GM23338 (cell line): ENCODE measurements at regions not wholly inside any gene's neighbourhood (a gene's known extent, or its start where the extent isn't known, plus 50 kb on each side); places are given as distances from the start of the nearest gene placed in this dataset.

Experiments
- ATAC-seq: fragments of 200-7000 bp; cut with Tn5 transposase; 3 replicates; pipeline ENCODE4 v1.9.1; 2020
- DNase-seq: peaks from one replicate; pipeline ENCODE4 v3.0.0-alpha.2; 2015; ENCODE audit warnings: low spot score
- H2AFZ ChIP-seq: fragments of 200-600 bp; sonication (generic); 2 replicates; pipeline ENCODE4 v1.8.0; 2016; ENCODE audit warnings: antibody characterized with exemption, mild to moderate bottlenecking, moderate library complexity
- H3F3A ChIP-seq: fragments of 200-600 bp; sonication (generic); replicated peaks from 2 replicates; pipeline ENCODE4 v1.8.0; 2017; ENCODE audit warnings: antibody characterized with exemption, mixed run types, low read depth
- H3K27ac ChIP-seq: fragments of 200-600 bp; sonication (generic); 2 replicates; pipeline ENCODE4 v1.6.1; 2016; ENCODE audit warnings: low read depth
- H3K27me3 ChIP-seq: fragments of 200-600 bp; sonication (generic); 2 replicates; pipeline ENCODE4 v1.8.0; 2016; ENCODE audit warnings: mild to moderate bottlenecking, mixed run types, moderate library complexity; ENCODE audit not compliant: insufficient read depth
- H3K36me3 ChIP-seq: fragments of 200-600 bp; sonication (generic); 2 replicates; pipeline ENCODE4 v1.8.0; 2016; ENCODE audit warnings: mild to moderate bottlenecking; ENCODE audit not compliant: insufficient read depth
- H3K4me1 ChIP-seq: fragments of 200-600 bp; sonication (generic); 2 replicates; pipeline ENCODE4 v1.8.0; 2016; ENCODE audit warnings: mild to moderate bottlenecking, moderate library complexity; ENCODE audit not compliant: insufficient read depth
- H3K4me2 ChIP-seq: fragments of 200-600 bp; sonication (generic); 2 replicates; pipeline ENCODE4 v1.7.1; 2017; ENCODE audit warnings: mixed run types
- H3K4me3 ChIP-seq: fragments of 200-600 bp; sonication (generic); 2 replicates; pipeline ENCODE4 v1.6.1; 2016; ENCODE audit warnings: mixed run types
- H3K79me2 ChIP-seq: fragments of 200-600 bp; sonication (generic); replicated peaks from 2 replicates; pipeline ENCODE4 v1.8.0; 2017; ENCODE audit warnings: mild to moderate bottlenecking; ENCODE audit not compliant: insufficient read depth
- H3K9me2 ChIP-seq: fragments of 200-600 bp; sonication (generic); 2 replicates; pipeline ENCODE4 v1.8.0; 2017; ENCODE audit not compliant: insufficient read depth
- H4K20me1 ChIP-seq: fragments of 200-600 bp; sonication (generic); replicated peaks from 2 replicates; pipeline ENCODE4 v1.8.0; 2017; ENCODE audit warnings: mild to moderate bottlenecking; ENCODE audit not compliant: insufficient read depth
- H3K27ac Mint-ChIP-seq: 2 replicates; pipeline ENCODE4 v1.8.0; 2020; ENCODE audit warnings: inconsistent platforms, mild to moderate bottlenecking, moderate library complexity, mixed read lengths
- H3K27me3 Mint-ChIP-seq: 3 replicates; pipeline ENCODE4 v1.8.0; 2022; ENCODE audit warnings: low read depth, mild to moderate bottlenecking, moderate library complexity, mixed read lengths, inconsistent platforms; ENCODE audit not compliant: insufficient read depth, poor library complexity
- H3K36me3 Mint-ChIP-seq: 3 replicates; pipeline ENCODE4 v1.8.0; 2021; ENCODE audit warnings: low read depth, mild to moderate bottlenecking, inconsistent platforms, moderate library complexity, mixed read lengths
- H3K4me1 Mint-ChIP-seq: 3 replicates; pipeline ENCODE4 v1.8.0; 2020; ENCODE audit warnings: mild to moderate bottlenecking, inconsistent platforms, mixed read lengths
- H3K4me3 Mint-ChIP-seq: 3 replicates; pipeline ENCODE4 v1.8.0; 2021; ENCODE audit warnings: moderate library complexity, mild to moderate bottlenecking, inconsistent platforms, mixed read lengths
- H3K9me3 Mint-ChIP-seq: 3 replicates; pipeline ENCODE4 v1.8.0; 2020; ENCODE audit warnings: moderate library complexity, mild to moderate bottlenecking, inconsistent platforms, mixed read lengths
- CREB1 ChIP-seq: fragments of 250-450 bp; sonication (Bioruptor Pico); IDR thresholded peaks from 2 replicates; pipeline ENCODE4 v1.5.0; 2020; ENCODE audit warnings: low read depth, mild to moderate bottlenecking, moderate library complexity
- CTCF ChIP-seq, 2 experiments: fragments of 200-600 bp in 1 of 2; sonication (generic) in 1 of 2; conservative IDR thresholded peaks; 2 replicates each; pipeline versions ENCODE4 v1.5.1 to v1.6.1; 2016 to 2017; ENCODE audit warnings: antibody characterized with exemption in 2 of 2, low read depth in 2 of 2, mild to moderate bottlenecking in 2 of 2, moderate library complexity in 1 of 2
- ETS1 ChIP-seq: IDR thresholded peaks from 2 replicates; pipeline ENCODE4 v1.6.1; 2016; ENCODE audit warnings: antibody characterized with exemption
- EZH2 ChIP-seq: fragments of 200-600 bp; sonication (generic); IDR thresholded peaks from one replicate; pipeline ENCODE4 v1.8.0; 2017; ENCODE audit warnings: antibody characterized with exemption, mild to moderate bottlenecking, low read depth; ENCODE audit not compliant: unreplicated experiment
- EZH2phosphoT487 ChIP-seq: fragments of 200-600 bp; sonication (generic); IDR thresholded peaks from one replicate; pipeline ENCODE4 v1.8.1; 2018; ENCODE audit warnings: antibody characterized with exemption; ENCODE audit not compliant: unreplicated experiment
- JUNB ChIP-seq: IDR thresholded peaks from one replicate; pipeline ENCODE4 v1.6.1; 2016; ENCODE audit warnings: antibody characterized with exemption; ENCODE audit not compliant: unreplicated experiment
- NANOG ChIP-seq: IDR thresholded peaks from 2 replicates; pipeline ENCODE4 v1.6.1; 2016; ENCODE audit warnings: antibody characterized with exemption, borderline replicate concordance
- POLR2AphosphoS5 ChIP-seq: IDR thresholded peaks from 2 replicates; pipeline ENCODE4 v1.6.1; 2016; ENCODE audit warnings: antibody characterized with exemption, low read depth
- REST ChIP-seq: IDR thresholded peaks from one replicate; pipeline ENCODE4 v1.6.1; 2018; ENCODE audit warnings: antibody characterized with exemption; ENCODE audit not compliant: unreplicated experiment
- STAT1 ChIP-seq: IDR thresholded peaks from one replicate; pipeline ENCODE4 v1.6.1; 2016; ENCODE audit warnings: antibody characterized with exemption; ENCODE audit not compliant: unreplicated experiment
- ZNF114 ChIP-seq: fragments of 250-450 bp; sonication (Bioruptor Pico); IDR thresholded peaks from 2 replicates; pipeline ENCODE4 v1.5.0; 2020; ENCODE audit warnings: mild to moderate bottlenecking, moderate library complexity
- ZNF331 ChIP-seq: fragments of 250-450 bp; sonication (Bioruptor Pico); IDR thresholded peaks from 2 replicates; pipeline ENCODE4 v1.5.0; 2020; ENCODE audit warnings: low read depth, mild to moderate bottlenecking, moderate library complexity
- ZNF462 ChIP-seq: fragments of 250-450 bp; sonication (Bioruptor Pico); IDR thresholded peaks from 2 replicates; pipeline ENCODE4 v1.5.0; 2020; ENCODE audit warnings: mild to moderate bottlenecking, moderate library complexity

GRCh38 chr2:116250376-116250775, 1564.1 kb upstream of the DDX18 start:
- Mint-ChIP-seq H3K36me3 (peaks cover 39% of the 10 kb centered on the region), H3K27me3 (peaks cover 2% of the 10 kb centered on the region), H3K4me1 (peaks cover 10% of the 10 kb centered on the region; the same call in 2 of the 3 replicates), H3K9me3 (peaks cover 37% of the 10 kb centered on the region), H3K27ac (no peak overlapping the region), H3K4me3 (no peak overlapping the region)
- DNase-seq (no peak), ATAC-seq (no peak)
- Histone ChIP-seq H3K27ac (no peak overlapping the region), H2AFZ (no peak overlapping the region), H3K4me3 (no peak overlapping the region), H3K36me3 (peaks cover 6% of the 10 kb centered on the region), H4K20me1 (no peaks in the 10 kb centered on the region), H3K4me1 (peaks cover 13% of the 10 kb centered on the region), H3K4me2 (no peak overlapping the region), H3K79me2 (no peaks in the 10 kb centered on the region), H3F3A (no peaks in the 10 kb centered on the region), H3K27me3 (no peaks in the 10 kb centered on the region), H3K9me2 (no peaks in the 10 kb centered on the region; the same call in 1 of the 2 replicates)
- TF ChIP-seq POLR2AphosphoS5: no peak
- TF ChIP-seq NANOG: no peak
- no peak for TF ChIP-seq ETS1
- no peak for TF ChIP-seq ZNF462
- no peak for TF ChIP-seq ZNF331 (CRISPR knock-in tag)
- no peak for TF ChIP-seq EZH2phosphoT487
- no peak for TF ChIP-seq STAT1
- no peak for TF ChIP-seq REST
- TF ChIP-seq JUNB: no peak
- no peak for TF ChIP-seq CREB1 (CRISPR knock-in tag)
- no peak for TF ChIP-seq CTCF (conservative IDR thresholded peaks at IDR 0.05; ENCODE audit: low read depth in 2 of 2)
- no peak for TF ChIP-seq ZNF114 (CRISPR knock-in tag)
- TF ChIP-seq EZH2: no peak
